CD4-positive, alpha-beta T cell treated with Interleukin-6 at 100 ng/mL for 8 hours (primary cell): ENCODE measurements at regions not wholly inside any gene's neighbourhood (a gene's known extent, or its start where the extent isn't known, plus 50 kb on each side); places are given as distances from the start of the nearest gene placed in this dataset.

Experiments used
- DNase-seq: peaks from one replicate; pipeline ENCODE4 v3.0.0-alpha.2; 2020; ENCODE audit warnings: mixed read lengths, low spot score

DNA sequence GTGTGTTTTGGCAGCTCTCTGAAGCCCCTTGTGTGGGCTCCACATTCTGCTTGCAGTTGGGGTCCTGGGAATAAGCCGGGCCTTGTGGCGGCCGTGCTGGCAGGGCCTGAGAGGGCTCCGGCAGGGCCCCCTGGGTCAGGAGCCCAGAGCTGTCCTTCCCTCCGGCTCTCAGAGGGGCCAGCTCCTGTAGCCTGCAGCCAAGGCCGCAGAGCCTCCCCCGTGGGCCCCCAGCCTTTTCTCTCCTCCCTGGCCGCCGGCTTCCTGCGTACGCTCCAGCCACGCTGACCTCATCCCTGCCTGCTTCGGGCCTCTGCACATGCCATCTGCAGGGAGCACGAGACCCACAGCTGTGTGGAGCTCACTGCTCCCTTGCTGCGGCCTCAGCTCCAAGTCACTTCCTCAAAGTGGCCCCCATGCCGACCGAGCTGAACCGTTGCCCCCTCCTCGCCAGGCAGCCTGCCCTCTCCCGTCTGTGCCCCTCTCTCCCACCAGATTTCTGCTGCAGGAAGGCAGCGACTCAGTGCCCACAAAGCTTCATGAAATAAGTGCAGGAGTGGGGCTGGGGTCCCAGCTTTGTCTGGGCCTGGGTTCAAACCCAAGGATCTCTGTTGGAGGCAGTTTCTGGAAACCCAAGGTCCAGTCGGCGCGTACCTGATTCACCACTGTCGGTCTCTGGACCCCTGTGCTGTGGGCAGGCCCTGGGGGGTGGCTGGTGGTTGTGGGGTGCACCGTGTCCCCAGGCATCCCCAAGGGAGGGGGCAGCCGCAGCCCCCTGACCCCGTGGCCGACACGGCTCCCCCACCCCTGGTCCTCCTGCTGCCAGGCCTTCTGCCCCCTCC is 57.1 kb upstream of the NKX1-1 start:
- DNase-seq, result no peak

DNA sequence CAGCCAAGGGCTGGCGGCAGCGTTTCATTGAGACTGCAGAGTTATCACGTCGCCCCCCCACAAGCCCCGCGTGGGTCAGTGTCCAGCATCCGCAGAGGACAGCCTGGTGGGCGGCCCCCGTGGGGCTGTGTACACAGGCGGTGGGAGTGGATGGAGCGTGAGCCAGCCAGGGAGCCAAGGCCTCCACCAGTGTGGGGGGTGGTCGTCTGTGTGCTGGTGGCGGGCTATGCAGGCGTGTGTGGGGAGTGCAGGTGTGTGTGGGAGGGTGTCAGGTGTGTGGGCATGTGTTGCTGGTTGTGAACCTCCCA is 56.5 kb upstream of the NKX1-1 start:
- DNase-seq, result no peak

DNA sequence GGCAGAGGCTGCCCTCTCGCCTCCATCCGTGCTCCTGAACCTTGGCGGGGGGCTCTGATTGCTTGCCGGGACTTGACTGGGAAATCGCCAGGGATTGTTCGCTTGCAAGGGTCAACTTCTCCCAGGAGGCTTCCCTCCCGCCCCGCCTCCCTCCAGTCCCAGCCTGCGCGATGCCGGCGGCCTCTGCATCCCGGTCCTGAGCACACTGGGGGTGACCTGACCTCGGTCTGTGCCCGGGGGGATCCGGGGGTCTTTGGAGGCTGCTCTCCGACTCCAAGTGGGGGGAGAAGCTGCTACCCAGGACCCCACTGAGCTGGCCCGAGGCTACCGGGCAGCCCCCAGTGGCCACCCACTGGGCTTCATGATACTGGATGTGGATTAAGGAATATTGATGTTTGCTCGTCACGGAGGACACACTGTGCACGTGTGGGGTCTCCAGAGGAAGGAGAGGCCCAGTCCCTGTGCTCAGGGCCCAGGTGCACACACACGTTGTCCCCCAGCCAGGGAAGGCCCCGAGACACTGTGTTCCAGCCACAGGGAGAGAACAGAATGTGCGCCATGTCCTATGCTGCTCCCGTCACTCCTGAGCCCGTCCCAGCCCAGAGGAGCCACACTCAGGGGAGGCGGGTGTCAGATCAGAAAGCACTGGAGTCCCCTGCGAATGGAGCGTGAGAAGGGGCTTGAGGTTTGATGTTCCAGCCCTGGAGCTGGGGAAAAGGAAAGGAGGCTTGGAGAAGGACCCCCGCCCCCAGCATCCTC is 55.9 kb upstream of the NKX1-1 start:
- no peak for DNase-seq

DNA sequence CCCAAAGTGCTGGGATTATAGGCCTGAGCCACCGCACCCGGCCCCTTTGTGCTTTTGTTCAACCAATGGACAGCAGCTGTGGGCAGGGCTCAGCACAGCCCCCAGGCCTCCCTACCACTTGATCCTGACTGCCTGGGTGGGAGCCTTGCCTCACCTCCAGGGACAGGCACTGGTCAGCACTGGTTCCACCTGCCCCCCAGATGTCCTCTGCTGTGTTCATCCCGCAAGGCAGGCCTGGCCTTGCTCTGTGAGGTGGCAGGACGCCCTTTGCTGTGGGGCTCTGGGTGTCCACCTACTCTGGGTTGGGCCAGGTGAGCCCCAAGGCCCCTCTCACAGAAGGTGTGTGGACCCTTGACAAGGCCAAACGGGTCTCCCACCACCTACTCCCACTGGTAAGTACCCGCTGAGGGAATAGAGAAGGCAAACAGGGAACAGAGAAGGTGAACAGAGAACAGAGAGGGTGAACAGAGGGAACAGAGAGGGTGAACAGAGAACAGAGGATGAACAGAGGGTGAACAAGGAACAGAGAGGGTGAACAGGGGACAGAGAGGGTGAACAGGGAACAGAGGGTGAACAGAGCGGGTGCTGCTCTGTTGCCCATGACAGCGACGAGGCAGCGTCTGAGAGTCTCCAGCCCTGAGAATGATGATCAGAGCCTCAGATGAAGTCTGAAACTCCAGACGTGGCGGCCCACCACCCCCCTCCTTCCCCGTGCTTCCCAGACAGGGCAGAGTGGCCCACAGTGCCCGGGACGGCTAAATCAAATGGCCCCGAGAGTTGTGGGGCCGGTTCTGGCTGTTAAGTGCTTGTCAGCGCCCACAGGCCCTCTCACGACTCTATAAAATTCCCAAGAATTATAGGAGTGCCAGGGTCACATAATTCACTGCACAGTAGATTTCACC is 55.0 kb upstream of the NKX1-1 start:
- no peak for DNase-seq

DNA sequence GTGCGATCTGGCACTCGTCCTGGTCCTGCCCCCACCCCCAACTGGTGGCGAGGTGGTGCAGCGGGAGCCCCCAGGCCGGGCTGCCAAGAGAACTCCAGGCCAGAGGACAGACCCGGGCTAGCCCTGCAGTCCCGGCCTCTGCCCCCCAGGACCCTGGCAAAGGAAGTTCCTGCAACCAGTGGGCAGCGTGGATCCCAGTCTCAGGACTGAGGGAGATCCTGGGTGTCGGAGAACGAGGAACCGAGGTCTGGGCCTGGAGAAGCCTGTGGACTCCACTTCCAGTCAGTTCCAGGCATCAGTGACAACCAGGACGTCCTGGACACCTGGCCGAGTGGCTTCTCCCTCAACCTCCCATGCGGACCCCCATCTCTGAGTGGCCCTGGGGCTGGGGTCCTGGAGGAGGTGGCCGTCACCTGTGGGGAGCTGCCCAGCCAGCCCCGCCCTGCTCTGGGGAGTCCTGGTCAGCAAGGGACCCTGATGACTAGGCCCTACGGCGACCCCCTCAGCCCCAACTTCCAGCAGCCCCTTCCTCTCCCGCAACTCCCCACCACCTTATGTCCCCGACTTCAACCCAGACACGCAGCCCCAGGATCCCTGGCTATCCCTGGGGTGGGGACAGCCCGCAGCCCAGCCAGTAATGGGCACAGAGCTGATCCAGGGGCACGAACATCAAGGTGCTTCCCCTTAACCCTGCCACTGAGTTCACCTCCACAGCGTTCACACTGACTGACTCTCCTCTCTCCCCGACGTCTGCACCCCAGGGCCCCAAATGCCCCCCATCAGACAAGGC is 53.7 kb upstream of the NKX1-1 start:
- no peak for DNase-seq

DNA sequence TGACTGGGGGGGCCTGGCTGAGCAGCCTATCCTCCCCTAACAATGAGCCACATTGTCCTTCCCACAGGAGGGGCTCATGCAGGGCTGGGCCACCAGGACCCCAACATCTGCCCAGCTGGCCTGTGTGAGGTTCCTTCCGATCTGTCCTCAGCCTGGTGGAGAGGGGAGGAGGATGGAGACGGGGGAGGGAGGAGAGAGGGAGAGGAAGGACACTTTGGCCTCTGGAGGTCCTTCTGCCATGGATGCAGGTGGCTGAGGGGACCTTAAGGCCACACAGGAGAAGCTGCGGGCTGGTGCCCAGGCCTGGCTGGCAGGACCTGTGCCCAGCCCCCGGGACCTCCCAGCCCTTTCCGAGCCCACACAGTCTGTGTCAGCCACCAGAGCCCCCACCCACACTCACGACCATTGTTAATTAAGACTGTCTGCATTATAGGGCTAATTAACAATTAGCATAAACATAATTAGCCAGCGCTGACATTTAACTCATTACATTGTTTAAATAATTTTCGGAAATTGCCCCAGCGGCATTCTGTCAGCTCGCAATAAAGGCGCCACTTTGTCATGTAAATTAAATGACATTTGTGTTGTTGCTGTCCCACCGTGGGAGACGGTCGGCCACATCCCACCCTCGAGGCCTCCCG is 53.0 kb upstream of the NKX1-1 start:
- DNase-seq, result no peak

DNA sequence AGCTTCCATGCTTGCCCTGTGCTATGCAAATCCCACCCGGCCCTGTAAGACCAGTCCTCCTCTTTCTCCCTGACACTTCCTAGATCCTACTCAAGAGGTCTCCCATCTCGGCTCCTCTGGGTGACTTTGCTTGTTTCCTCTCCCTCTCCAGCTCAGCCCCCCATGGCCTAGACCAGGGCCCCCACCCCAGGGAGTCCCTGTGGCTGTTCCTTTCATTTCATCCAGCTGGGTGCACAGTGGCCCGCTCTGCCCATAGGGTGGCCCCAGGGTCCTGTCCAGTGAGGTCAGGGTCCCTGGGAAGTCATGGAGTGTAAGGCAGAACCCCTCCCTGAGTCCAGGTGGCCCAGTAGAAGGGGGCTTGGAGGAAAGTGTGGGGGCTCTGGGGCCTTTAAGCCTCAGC is 52.3 kb upstream of the NKX1-1 start:
- no peak for DNase-seq
